Common myeloid progenitor, CD34-positive (primary cell): ENCODE measurements at regions not wholly inside any gene's neighbourhood (a gene's known extent, or its start where the extent isn't known, plus 50 kb on each side); places are given as distances from the start of the nearest gene placed in this dataset.
A peak's percentile ranks its signal among the peaks of the same experiment; 100 is the strongest.

ENCODE experiments used
- CTCF ChIA-PET: fragments of 350-600 bp; sonication (Branson Sonifier 250); formaldehyde crosslinking; loops from one replicate; lab custom pipeline; 2021; ENCODE audit warnings: antibody characterized with exemption; lab: Charles Lee
- POLR2A ChIA-PET: fragments of 350-600 bp; sonication (Branson Sonifier 250); formaldehyde crosslinking; loops from one replicate; lab custom pipeline; 2021; ENCODE audit warnings: antibody characterized with exemption; lab: Charles Lee
- DNase-seq, 3 donors: peaks; one replicate each; pipeline versions ENCODE4 v3.0.0 to v3.0.0-alpha.2; 2013
- H3K27ac ChIP-seq, 2 experiments: 1 replicate in 1 of 2; 2 replicates in 1 of 2; pipeline ENCODE4 v1.7.0; 2013; ENCODE audit warnings: inconsistent platforms in 2 of 2, low read length in 2 of 2, mild to moderate bottlenecking in 2 of 2, low read depth in 1 of 2, moderate library complexity in 1 of 2; ENCODE audit not compliant: severe bottlenecking in 2 of 2, insufficient read depth in 1 of 2, poor library complexity in 1 of 2
- H3K27me3 ChIP-seq, 5 experiments: replicated peaks in 2 of 5; 1 replicate in 3 of 5; 2 replicates in 2 of 5; pipeline versions ENCODE4 v1.6.1 to v1.7.0; 2013; ENCODE audit warnings: low read length in 4 of 5, mild to moderate bottlenecking in 2 of 5, moderate library complexity in 2 of 5, inconsistent platforms in 1 of 5; ENCODE audit not compliant: insufficient read depth in 5 of 5, control insufficient read depth in 4 of 5
- H3K36me3 ChIP-seq, 4 experiments: 1 replicate in 2 of 4; 2 replicates in 2 of 4; pipeline versions ENCODE4 v1.6.1 to v1.7.0; 2013; ENCODE audit warnings: low read length in 3 of 4, control low read depth in 1 of 4, mild to moderate bottlenecking in 1 of 4; ENCODE audit not compliant: control insufficient read depth in 4 of 4, insufficient read depth in 4 of 4
- H3K4me1 ChIP-seq, 4 experiments: 1 replicate in 3 of 4; 2 replicates in 1 of 4; pipeline versions ENCODE4 v1.6.1 to v1.7.1; 2013; ENCODE audit warnings: low read length in 3 of 4, mild to moderate bottlenecking in 3 of 4, control low read depth in 1 of 4, inconsistent platforms in 1 of 4, moderate library complexity in 1 of 4; ENCODE audit not compliant: control insufficient read depth in 4 of 4, insufficient read depth in 4 of 4; ENCODE audit errors: control extremely low read depth in 1 of 4
- H3K4me3 ChIP-seq, 7 experiments: 1 replicate in 4 of 7; 2 replicates in 3 of 7; pipeline versions ENCODE4 v1.5.1 to v1.7.0; 2013; ENCODE audit warnings: mild to moderate bottlenecking in 7 of 7, low read length in 6 of 7, moderate library complexity in 6 of 7, inconsistent platforms in 2 of 7, low read depth in 2 of 7, control low read depth in 1 of 7; ENCODE audit not compliant: insufficient read depth in 4 of 7, control insufficient read depth in 1 of 7; ENCODE audit errors: extremely low read depth in 1 of 7
- H3K9me3 ChIP-seq, 5 experiments: 1 replicate in 4 of 5; 2 replicates in 1 of 5; pipeline versions ENCODE4 v1.6.1 to v1.7.1; 2013; ENCODE audit warnings: low read length in 4 of 5, mild to moderate bottlenecking in 2 of 5, inconsistent platforms in 1 of 5, low read depth in 1 of 5, moderate library complexity in 1 of 5; ENCODE audit not compliant: control insufficient read depth in 4 of 5, insufficient read depth in 2 of 5; ENCODE audit errors: control extremely low read depth in 1 of 5
- WGBS: methylation state at CpG from one replicate; pipeline ENCODE4 v1.1.5; 2013; ENCODE audit not compliant: insufficient coverage; 5-methylcytosine and 5-hydroxymethylcytosine counted together

- ChIA-PET CTCF (interaction anchor here (1.0 kb wide), 1 partner anchor 10 kb away, joined by 3 read pairs; no protein-coding TSS in a partner anchor), POLR2A (no interaction called here)
- 80% methylated on average over 1 of the region's 1 CpG for WGBS
- Histone ChIP-seq H3K4me1 (no peaks in the 10 kb centered on the region), H3K36me3 (no peaks in the 10 kb centered on the region), H3K27ac (no peak overlapping the region), H3K4me3 (no peak overlapping the region), H3K27me3 (no peaks in the 10 kb centered on the region), H3K9me3 (no peaks in the 10 kb centered on the region)
- no peak for DNase-seq
Measured at GRCh38 chr2:57897920-57898319, 148.7 kb upstream of the VRK2 start.

GRCh38 chr2:57899898-57900297 lies 146.7 kb upstream of the VRK2 start:
- CTCF ChIA-PET = no interaction called here

GRCh38 chr2:57902578-57902977 lies 144.0 kb upstream of the VRK2 start:
- ChIA-PET CTCF (interaction anchor here (0.8 kb wide), 1 partner anchor 545 kb away, joined by 3 read pairs; no protein-coding TSS in a partner anchor), POLR2A (no interaction called here)
- WGBS = 100% methylated on average over 2 of the region's 6 CpGs

More at GRCh38 chr2:57899898-57900297, 146.7 kb upstream of the VRK2 start:
- Histone ChIP-seq H3K9me3 (no peaks in the 10 kb centered on the region), H3K27ac (no peak overlapping the region), H3K4me3 (no peak overlapping the region), H3K36me3 (no peaks in the 10 kb centered on the region), H3K4me1 (no peaks in the 10 kb centered on the region), H3K27me3 (no peaks in the 10 kb centered on the region)
- peak in 2 of 3 donors; percentile 31 to 39 for DNase-seq
- POLR2A ChIA-PET = no interaction called here
- WGBS = no CpG with 5 or more reads among the region's 1 CpG

GRCh38 chr2:57906152-57906732 lies 140.4 kb upstream of the VRK2 start:
- Histone ChIP-seq H3K27ac (no peak overlapping the region), H3K4me1 (no peaks in the 10 kb centered on the region), H3K27me3 (no peaks in the 10 kb centered on the region), H3K9me3 (no peaks in the 10 kb centered on the region), H3K36me3 (no peaks in the 10 kb centered on the region), H3K4me3 (no peak overlapping the region)
- POLR2A ChIA-PET = no interaction called here
- peak; percentile 46 to 68 (median 64) for DNase-seq
- WGBS = no CpG with 5 or more reads among the region's 5 CpGs
- CTCF ChIA-PET = interaction anchor here (0.6 to 1.4 kb wide), 6 partner anchors 10 to 541 kb away, joined by 3 to 7 read pairs (median 4); no protein-coding TSS in a partner anchor

More at GRCh38 chr2:57902578-57902977, 144.0 kb upstream of the VRK2 start:
- DNase-seq = no peak
- H3K36me3 ChIP-seq = no peaks in the 10 kb centered on the region
- no peak overlapping the region for H3K27ac ChIP-seq
- H3K9me3 ChIP-seq = no peaks in the 10 kb centered on the region
- H3K4me1 ChIP-seq = no peaks in the 10 kb centered on the region
- H3K4me3 ChIP-seq = no peak overlapping the region
- H3K27me3 ChIP-seq = no peaks in the 10 kb centered on the region

- POLR2A ChIA-PET = no interaction called here
- Histone ChIP-seq H3K36me3 (no peaks in the 10 kb centered on the region), H3K27ac (no peak overlapping the region)
Measured at GRCh38 chr2:57907411-57907810, 139.2 kb upstream of the VRK2 start.

GRCh38 chr2:57908736-57909161 lies 137.9 kb upstream of the VRK2 start:
- Histone ChIP-seq H3K27me3 (no peaks in the 10 kb centered on the region), H3K9me3 (no peaks in the 10 kb centered on the region), H3K4me3 (no peak overlapping the region), H3K4me1 (no peaks in the 10 kb centered on the region), H3K36me3 (no peaks in the 10 kb centered on the region), H3K27ac (no peak overlapping the region)
- POLR2A ChIA-PET = no interaction called here
- CTCF ChIA-PET = interaction anchor here (0.8 to 2.0 kb wide), 4 partner anchors 11 to 854 kb away, joined by 3 to 6 read pairs (median 4); no protein-coding TSS in a partner anchor
- WGBS = no CpG with 5 or more reads among the region's 2 CpGs
- DNase-seq = peak in 2 of 3 donors; percentile 4 to 42

More at GRCh38 chr2:57907411-57907810, 139.2 kb upstream of the VRK2 start:
- Histone ChIP-seq H3K4me3 (no peak overlapping the region), H3K27me3 (no peaks in the 10 kb centered on the region), H3K9me3 (no peaks in the 10 kb centered on the region), H3K4me1 (no peaks in the 10 kb centered on the region)
- 100% methylated on average over 1 of the region's 1 CpG for WGBS
- no peak for DNase-seq
- CTCF ChIA-PET = interaction anchor here (1.5 to 2.0 kb wide), 3 partner anchors 10 to 541 kb away, joined by 3 to 6 read pairs (median 4); no protein-coding TSS in a partner anchor

GRCh38 chr2:57918126-57918525 lies 128.5 kb upstream of the VRK2 start:
- Histone ChIP-seq H3K36me3 (no peaks in the 10 kb centered on the region), H3K27ac (no peak overlapping the region), H3K4me3 (no peak overlapping the region), H3K4me1 (no peaks in the 10 kb centered on the region), H3K27me3 (no peaks in the 10 kb centered on the region), H3K9me3 (no peaks in the 10 kb centered on the region)
- no CpG with 5 or more reads among the region's 1 CpG for WGBS
- DNase-seq = no peak
- ChIA-PET CTCF (no interaction called here), POLR2A (no interaction called here)
